Stimulated activated CD8-positive, alpha-beta memory T cell treated with anti-CD3 and anti-CD28 coated beads, Interleukin-7, amount 100 ng/mL, for 24 hours (primary cell): ENCODE measurements at regions not wholly inside any gene's neighbourhood (a gene's known extent, or its start where the extent isn't known, plus 50 kb on each side); places are given as distances from the start of the nearest gene placed in this dataset.
A peak's percentile ranks its signal among the peaks of the same experiment; 100 is the strongest.
"Not testable (repeated sequence)": the region's sequence is repeated elsewhere in the genome, so short reads cannot be mapped to it uniquely, and the experiment has no call there.

Source experiments
- DNase-seq: peaks from one replicate; pipeline ENCODE4 v3.0.0-alpha.2; 2020; ENCODE audit warnings: low read depth

DNA sequence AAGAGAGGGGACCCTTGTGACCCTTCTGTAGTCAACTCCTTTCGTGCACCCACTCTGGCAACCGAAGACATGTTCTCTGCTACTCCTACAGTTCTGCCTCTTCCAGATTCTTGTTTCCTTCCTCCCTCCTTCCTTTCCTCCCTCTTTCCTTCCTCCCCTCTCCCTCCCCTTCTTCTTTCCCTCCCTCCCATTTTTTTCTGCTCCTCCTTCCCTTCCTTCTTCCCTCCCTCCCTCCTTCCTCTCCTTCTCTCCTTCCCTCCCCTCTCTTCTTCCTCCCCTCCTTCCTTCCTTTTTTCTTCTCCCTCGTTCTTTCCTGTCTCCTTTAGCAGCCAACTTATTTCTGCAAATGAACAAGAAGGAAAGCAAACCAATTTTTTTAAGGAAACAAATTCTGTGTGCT, 111.5 kb downstream of the NPTX2 start:
- DNase-seq, result no peak

DNA sequence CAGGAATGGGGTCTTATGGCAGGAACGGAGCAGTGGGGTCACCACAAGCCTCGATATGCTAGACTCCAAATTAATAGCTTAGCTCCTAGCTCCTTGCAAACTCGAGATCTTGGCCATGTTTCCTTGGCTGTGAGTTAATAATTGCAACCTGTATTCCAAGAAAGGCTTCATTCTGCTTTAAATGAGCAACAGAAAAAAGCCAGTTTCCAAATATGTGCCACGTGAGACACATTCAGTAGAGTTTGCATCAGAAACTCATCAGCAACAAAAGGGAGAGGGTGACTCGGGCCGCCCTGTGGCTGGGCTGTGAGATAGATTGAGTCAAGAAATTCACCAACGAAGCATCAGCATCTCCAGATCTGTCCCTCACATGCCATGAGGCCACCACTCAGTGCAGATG, 112.0 kb downstream of the NPTX2 start:
- DNase-seq, result no peak

- DNase-seq, result no peak
These were observed 113.2 kb downstream of the NPTX2 start for GRCh38 chr7:98730326-98730725.

GRCh38 chr7:98731651-98732050, 114.6 kb downstream of the NPTX2 start:
- DNase-seq, result no peak

DNA sequence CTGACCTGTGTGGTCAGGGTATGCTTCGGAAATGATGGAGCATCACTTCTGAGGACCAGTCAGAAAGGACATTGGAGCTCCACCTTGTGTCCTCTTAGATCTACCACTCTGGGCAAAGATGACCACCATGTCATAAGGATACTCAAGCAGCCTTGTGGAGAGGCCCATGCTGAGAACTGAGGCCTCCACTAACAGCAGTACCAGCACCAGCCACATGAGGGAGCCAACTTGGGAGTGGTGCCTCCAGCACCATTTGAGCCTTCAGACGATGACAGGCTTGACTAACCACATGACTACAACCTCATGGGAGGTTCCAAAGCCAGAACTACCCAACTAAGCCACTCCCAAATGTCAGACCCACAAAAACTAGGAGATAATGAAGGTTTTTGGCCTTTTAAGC, 116.0 kb downstream of the NPTX2 start:
- peak; percentile 15 for DNase-seq

DNA sequence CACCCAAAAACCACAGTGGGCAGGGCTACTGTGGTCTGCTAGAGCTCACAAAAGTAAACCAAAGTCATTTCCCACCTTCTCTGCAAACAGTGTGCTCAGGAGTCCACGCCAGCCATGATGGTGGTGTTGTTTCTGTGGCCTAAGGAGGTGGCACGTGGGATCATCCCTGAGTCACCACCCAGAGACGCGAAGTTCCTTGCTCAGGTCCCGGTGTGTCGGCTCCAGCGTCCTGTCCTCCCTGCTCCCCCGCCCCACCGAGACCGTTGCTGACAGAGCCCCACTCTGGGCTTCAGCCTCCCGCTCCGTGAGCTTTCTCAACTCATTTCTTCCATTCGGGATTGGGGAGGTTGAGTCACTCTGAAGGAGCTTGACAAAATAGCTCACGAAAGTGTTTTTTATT, 118.7 kb downstream of the NPTX2 start:
- DNase-seq, result no peak

DNA sequence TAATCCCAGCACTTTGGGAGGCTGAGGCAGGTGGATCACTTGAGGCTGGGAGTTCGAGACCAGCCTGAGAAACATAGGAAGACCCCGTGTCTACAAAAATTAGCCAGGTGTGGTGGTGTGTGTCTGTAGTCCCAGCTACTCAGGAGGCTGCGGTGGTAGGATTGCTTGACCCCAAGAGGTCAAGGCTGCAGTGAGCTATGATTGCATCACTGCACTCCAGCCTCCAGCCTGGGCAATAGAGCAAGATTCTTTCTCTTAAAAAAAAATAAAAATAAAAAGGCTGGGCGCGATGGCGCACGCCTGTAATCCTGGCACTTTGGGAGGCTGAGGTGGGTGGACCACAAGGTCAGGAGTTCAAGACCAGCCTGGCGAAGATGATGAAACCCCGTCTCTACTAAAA, 119.4 kb downstream of the NPTX2 start:
- not testable (repeated sequence) for DNase-seq

- DNase-seq, result no peak
These were observed 120.1 kb downstream of the NPTX2 start for GRCh38 chr7:98737176-98737575.

GRCh38 chr7:98740643-98741042, 123.6 kb downstream of the NPTX2 start:
- no peak for DNase-seq

GRCh38 chr7:98745722-98746318, 124.0 kb downstream of the TMEM130 start:
- peak; percentile 63 for DNase-seq

DNA sequence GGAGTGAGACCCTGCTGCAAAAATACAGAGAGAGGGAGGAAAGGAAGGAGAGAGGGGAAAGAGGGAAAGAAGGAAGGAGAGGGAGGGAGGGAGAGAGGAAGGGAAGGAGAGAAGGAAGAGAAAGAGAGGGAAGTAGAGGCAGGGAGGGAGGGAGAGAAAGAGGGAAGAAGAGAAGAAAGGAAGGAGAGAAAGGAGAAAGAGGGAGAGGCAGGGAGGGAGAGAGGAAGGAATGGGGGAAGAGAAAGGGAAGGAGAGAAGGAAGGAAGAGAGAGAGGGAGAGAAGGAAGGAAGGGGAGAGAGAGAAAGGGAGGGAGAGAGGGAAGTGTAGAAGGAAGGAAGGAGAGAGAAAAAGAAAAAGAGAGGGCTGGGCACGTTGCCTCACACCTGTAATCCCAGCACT, 121.7 kb downstream of the TMEM130 start:
- DNase-seq, result no peak

GRCh38 chr7:98753176-98753575, 116.6 kb downstream of the TMEM130 start:
- DNase-seq, result no peak

DNA sequence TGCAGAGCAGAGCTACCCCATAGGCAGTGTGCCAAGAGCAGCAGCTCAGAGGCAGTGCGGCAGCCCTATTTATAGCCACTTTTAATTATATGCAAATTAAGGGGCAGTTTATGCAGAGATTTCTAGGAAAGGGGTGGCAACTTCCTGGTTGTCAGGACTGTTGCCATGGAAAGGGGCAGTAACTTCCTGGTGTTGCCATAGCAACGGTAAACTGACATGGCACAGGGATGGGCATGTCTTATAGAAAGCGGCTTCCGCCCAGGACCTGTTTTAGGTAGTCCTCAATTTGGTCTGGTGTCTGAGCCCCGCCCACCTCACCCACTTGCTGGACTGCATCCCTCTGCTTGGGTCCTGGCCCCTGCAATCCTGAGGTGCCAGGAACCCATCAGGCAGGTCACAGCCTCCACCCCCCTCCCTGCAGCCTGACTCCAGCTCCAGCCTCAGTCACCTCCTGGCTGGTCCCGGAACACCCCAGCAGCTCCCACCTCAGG, 115.8 kb downstream of the TMEM130 start:
- no peak for DNase-seq

GRCh38 chr7:98755138-98755898, 114.5 kb downstream of the TMEM130 start:
- DNase-seq, result no peak

DNA sequence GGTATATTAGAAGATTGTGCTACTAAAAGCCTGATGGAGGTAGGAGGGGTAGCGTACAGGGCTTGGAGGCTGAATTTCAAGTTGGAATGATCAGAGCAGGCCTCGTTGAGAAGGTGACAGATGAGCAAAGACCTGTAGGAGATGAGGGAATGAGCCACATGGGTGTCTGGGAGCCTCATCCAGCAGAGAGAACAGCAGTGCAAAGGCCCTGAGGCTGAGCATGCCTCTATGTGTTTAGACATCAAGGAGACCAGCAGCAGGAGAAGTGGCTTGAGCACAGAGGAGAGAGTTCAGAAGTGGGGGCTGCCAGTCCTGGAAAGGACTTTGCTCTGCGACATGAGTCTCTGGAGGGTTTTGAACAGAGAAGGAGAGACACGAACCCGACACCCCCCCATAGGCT, 111.7 kb downstream of the TMEM130 start:
- no peak for DNase-seq

DNA sequence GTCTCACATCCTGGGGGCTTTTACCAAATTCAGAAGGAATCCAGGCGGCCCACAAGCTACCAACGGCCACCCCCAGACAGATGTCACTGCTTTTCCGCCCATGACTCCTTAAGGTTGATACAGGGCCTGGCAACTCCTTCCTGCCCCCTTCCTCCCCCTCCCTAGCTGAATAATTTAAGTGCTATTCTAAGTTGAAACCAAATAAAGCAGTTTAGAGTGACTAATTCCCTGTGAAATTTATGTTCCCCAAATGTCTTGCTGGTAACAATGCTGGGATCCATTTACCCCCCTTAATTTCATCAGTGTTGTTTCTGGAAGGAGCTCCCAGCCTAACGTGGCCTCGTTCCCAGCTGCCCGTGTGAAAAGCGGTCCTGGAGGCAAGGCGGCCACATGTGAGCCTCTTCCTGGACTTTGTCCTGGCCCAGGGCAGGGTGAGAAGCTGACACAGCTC, 109.6 kb downstream of the TMEM130 start:
- DNase-seq, result no peak

GRCh38 chr7:98761225-98761624, 108.6 kb downstream of the TMEM130 start:
- DNase-seq, result no peak

- no peak for DNase-seq
These were observed 107.2 kb downstream of the TMEM130 start for GRCh38 chr7:98762620-98763019.

DNA sequence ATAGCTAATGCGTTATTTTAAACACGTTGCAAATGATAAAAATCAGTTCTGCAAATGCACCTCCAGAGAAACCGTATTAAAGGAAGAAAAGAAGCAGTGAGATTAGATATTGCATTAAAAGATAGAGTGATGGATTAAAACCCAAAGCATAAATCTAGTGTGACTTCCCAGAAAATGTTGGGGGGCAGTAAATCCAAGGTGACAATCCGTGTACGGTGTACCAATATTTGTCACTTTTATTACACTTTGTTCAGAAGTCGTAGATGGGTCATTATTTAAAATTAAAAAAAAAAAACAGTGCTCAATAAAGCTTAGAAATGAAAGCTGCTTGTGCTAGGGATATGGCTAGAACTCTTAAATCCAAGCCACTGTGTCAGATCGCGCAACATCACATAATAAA, 106.4 kb downstream of the TMEM130 start:
- no peak for DNase-seq

- DNase-seq, result no peak
These were observed 104.9 kb downstream of the TMEM130 start for GRCh38 chr7:98764946-98765345.

GRCh38 chr7:98770085-98770484, 99.7 kb downstream of the TMEM130 start:
- not testable (repeated sequence) for DNase-seq

DNA sequence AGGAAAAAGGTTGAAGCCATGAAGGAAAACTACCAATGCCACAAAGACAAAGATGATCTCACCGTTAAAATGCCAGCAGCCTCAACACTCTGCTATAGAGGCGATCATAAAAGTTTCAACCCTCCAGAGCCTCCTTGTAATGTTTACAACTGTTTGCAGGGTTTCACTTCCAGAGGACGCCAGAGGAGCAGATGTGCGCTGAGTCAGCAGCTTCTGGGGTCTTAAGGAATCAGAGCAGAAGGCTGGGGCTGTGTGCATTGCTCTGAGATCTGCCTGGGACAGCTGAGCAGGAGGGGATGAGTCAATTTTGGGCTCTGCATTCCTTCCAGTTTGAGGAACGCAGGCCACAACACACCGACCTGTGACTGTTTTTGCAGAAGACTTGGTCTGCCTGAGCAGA, 98.3 kb downstream of the TMEM130 start:
- DNase-seq, result no peak

GRCh38 chr7:98771941-98772603, 97.7 kb downstream of the TMEM130 start:
- no peak for DNase-seq
